ENCODE measurements at regions not wholly inside any gene's neighbourhood (a gene's known extent, or its start where the extent isn't known, plus 50 kb on each side); places are given as distances from the start of the nearest gene placed in this dataset.

DNA sequence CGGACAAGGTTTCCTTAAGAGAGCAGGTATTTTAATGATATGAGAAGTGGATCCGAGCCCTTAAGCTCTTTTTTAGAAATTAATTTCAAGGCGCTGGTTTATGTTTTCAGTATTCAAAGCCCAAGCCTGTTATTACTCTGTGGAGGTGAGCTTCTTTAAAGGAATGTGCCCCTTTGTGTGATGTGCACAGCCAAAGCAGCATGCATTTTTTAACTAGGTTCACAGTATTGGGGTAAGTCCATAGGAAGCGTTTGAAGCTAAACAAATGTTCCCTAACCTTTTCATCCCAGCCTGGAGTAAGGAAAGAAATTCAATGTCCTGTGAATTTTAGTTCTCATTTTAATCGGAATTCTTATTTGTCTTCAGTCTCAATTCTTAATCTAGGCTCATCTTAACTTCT is 217.5 kb downstream of the KCTD12 start:
- TF ChIP-seq, protein P1, sequence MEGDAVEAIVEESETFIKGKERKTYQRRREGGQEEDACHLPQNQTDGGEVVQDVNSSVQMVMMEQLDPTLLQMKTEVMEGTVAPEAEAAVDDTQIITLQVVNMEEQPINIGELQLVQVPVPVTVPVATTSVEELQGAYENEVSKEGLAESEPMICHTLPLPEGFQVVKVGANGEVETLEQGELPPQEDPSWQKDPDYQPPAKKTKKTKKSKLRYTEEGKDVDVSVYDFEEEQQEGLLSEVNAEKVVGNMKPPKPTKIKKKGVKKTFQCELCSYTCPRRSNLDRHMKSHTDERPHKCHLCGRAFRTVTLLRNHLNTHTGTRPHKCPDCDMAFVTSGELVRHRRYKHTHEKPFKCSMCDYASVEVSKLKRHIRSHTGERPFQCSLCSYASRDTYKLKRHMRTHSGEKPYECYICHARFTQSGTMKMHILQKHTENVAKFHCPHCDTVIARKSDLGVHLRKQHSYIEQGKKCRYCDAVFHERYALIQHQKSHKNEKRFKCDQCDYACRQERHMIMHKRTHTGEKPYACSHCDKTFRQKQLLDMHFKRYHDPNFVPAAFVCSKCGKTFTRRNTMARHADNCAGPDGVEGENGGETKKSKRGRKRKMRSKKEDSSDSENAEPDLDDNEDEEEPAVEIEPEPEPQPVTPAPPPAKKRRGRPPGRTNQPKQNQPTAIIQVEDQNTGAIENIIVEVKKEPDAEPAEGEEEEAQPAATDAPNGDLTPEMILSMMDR (IDR thresholded peaks at IDR 0.05): no peak
- TF ChIP-seq POLR2A (IDR thresholded peaks at IDR 0.05): no peak

Measured in testis (tissue), 2 donors.